Parathyroid adenoma (tissue), 2 donors: ENCODE measurements at regions not wholly inside any gene's neighbourhood (a gene's known extent, or its start where the extent isn't known, plus 50 kb on each side); places are given as distances from the start of the nearest gene placed in this dataset.

Experiments
- H2AFZ ChIP-seq: fragments of 300-600 bp; sonication (generic); one replicate; pipeline ENCODE4 v1.7.0; 2017; ENCODE audit warnings: antibody characterized with exemption, mild to moderate bottlenecking
- H3K27ac ChIP-seq: fragments of 300-600 bp; sonication (generic); one replicate; pipeline ENCODE4 v1.7.0; 2017
- H3K27me3 ChIP-seq: fragments of 300-600 bp; sonication (generic); one replicate; pipeline ENCODE4 v1.7.0; 2017; ENCODE audit warnings: low read length; ENCODE audit not compliant: control insufficient read depth, insufficient read depth
- H3K36me3 ChIP-seq: fragments of 300-600 bp; sonication (generic); one replicate; pipeline ENCODE4 v1.7.0; 2017; ENCODE audit warnings: low read length; ENCODE audit not compliant: control insufficient read depth, insufficient read depth
- H3K4me1 ChIP-seq: fragments of 300-600 bp; sonication (generic); one replicate; pipeline ENCODE4 v1.7.0; 2017; ENCODE audit warnings: control low read depth
- H3K4me2 ChIP-seq: fragments of 300-600 bp; sonication (generic); one replicate; pipeline ENCODE4 v1.7.0; 2017; ENCODE audit warnings: low read length
- H3K4me3 ChIP-seq: fragments of 300-600 bp; sonication (generic); one replicate; pipeline ENCODE4 v1.7.0; 2017; ENCODE audit warnings: low read depth, low read length
- H3K79me2 ChIP-seq: fragments of 300-600 bp; sonication (generic); one replicate; pipeline ENCODE4 v1.7.0; 2017; ENCODE audit warnings: control low read depth
- H3K9ac ChIP-seq: fragments of 300-600 bp; sonication (generic); one replicate; pipeline ENCODE4 v1.7.0; 2017; ENCODE audit warnings: mild to moderate bottlenecking
- H3K9me3 ChIP-seq: fragments of 300-600 bp; sonication (generic); one replicate; pipeline ENCODE4 v1.7.0; 2017; ENCODE audit warnings: low read length; ENCODE audit not compliant: control insufficient read depth
- CTCF ChIP-seq: fragments of 300-600 bp; sonication (generic); IDR thresholded peaks from one replicate; pipeline ENCODE4 v1.7.0; 2017; ENCODE audit warnings: antibody characterized with exemption, mild to moderate bottlenecking
- donor health status: primary hyperparathyroidism.

- Histone ChIP-seq H3K9ac (no peak overlapping the region), H3K27ac (no peak overlapping the region), H3K4me2 (no peak overlapping the region), H3K4me3 (no peak overlapping the region), H3K27me3 (no peaks in the 10 kb centered on the region), H3K36me3 (no peaks in the 10 kb centered on the region), H2AFZ (no peak overlapping the region), H3K9me3 (no peaks in the 10 kb centered on the region), H3K4me1 (no peaks in the 10 kb centered on the region), H3K79me2 (no peaks in the 10 kb centered on the region)
- TF ChIP-seq CTCF: no peak
These were observed 119.4 kb upstream of the PUM3 start for GRCh38 chr9:2963307-2963706.

GRCh38 chr9:2962471-2963172, 118.7 kb upstream of the PUM3 start:
- H3K79me2 ChIP-seq: no peaks in the 10 kb centered on the region
- no peak overlapping the region for H3K27ac ChIP-seq
- no peak overlapping the region for H3K4me3 ChIP-seq
- H2AFZ ChIP-seq: no peak overlapping the region
- no peak overlapping the region for H3K9ac ChIP-seq
- H3K27me3 ChIP-seq: no peaks in the 10 kb centered on the region
- TF ChIP-seq CTCF: no peak
- H3K36me3 ChIP-seq: no peaks in the 10 kb centered on the region
- no peaks in the 10 kb centered on the region for H3K9me3 ChIP-seq
- no peaks in the 10 kb centered on the region for H3K4me1 ChIP-seq
- H3K4me2 ChIP-seq: no peak overlapping the region

GRCh38 chr9:2958219-2958618, 114.3 kb upstream of the PUM3 start:
- no peak overlapping the region for H3K9ac ChIP-seq

GRCh38 chr9:2957656-2958200, 113.8 kb upstream of the PUM3 start:
- TF ChIP-seq CTCF: no peak
- H3K27ac ChIP-seq: no peak overlapping the region
- H3K9me3 ChIP-seq: no peaks in the 10 kb centered on the region
- H3K4me3 ChIP-seq: no peak overlapping the region
- H3K4me1 ChIP-seq: no peaks in the 10 kb centered on the region
- no peak overlapping the region for H3K4me2 ChIP-seq
- no peaks in the 10 kb centered on the region for H3K79me2 ChIP-seq
- no peak overlapping the region for H2AFZ ChIP-seq
- H3K36me3 ChIP-seq: no peaks in the 10 kb centered on the region
- no peaks in the 10 kb centered on the region for H3K27me3 ChIP-seq
- no peak overlapping the region for H3K9ac ChIP-seq

More at GRCh38 chr9:2958219-2958618, 114.3 kb upstream of the PUM3 start:
- no peaks in the 10 kb centered on the region for H3K9me3 ChIP-seq
- TF ChIP-seq CTCF: no peak
- H3K27me3 ChIP-seq: no peaks in the 10 kb centered on the region
- H3K4me3 ChIP-seq: no peak overlapping the region
- H2AFZ ChIP-seq: no peak overlapping the region
- H3K4me1 ChIP-seq: no peaks in the 10 kb centered on the region
- no peak overlapping the region for H3K27ac ChIP-seq
- H3K36me3 ChIP-seq: no peaks in the 10 kb centered on the region
- no peak overlapping the region for H3K4me2 ChIP-seq
- no peaks in the 10 kb centered on the region for H3K79me2 ChIP-seq

GRCh38 chr9:2955575-2955974, 111.7 kb upstream of the PUM3 start:
- no peaks in the 10 kb centered on the region for H3K79me2 ChIP-seq

More at GRCh38 chr9:2955575-2955974, 111.7 kb upstream of the PUM3 start:
- no peaks in the 10 kb centered on the region for H3K4me1 ChIP-seq
- no peak overlapping the region for H3K9ac ChIP-seq
- no peak for TF ChIP-seq CTCF
- no peaks in the 10 kb centered on the region for H3K36me3 ChIP-seq
- no peaks in the 10 kb centered on the region for H3K9me3 ChIP-seq
- no peak overlapping the region for H3K4me2 ChIP-seq
- no peak overlapping the region for H2AFZ ChIP-seq
- no peak overlapping the region for H3K27ac ChIP-seq
- no peak overlapping the region for H3K4me3 ChIP-seq
- H3K27me3 ChIP-seq: no peaks in the 10 kb centered on the region
